H9 (cell line): ENCODE measurements at regions not wholly inside any gene's neighbourhood (a gene's known extent, or its start where the extent isn't known, plus 50 kb on each side); places are given as distances from the start of the nearest gene placed in this dataset.

Source experiments
- DNase-seq: peaks from one replicate; pipeline ENCODE4 v3.0.0-alpha.2; 2017
- H2AFZ ChIP-seq: one replicate; pipeline ENCODE4 v1.6.1; 2013; ENCODE audit warnings: mild to moderate bottlenecking, low read length, control low read depth, moderate library complexity
- H2AK5ac ChIP-seq: 2 replicates; pipeline ENCODE4 v1.6.1; 2013; ENCODE audit warnings: low read length, control low read depth, mixed read lengths; ENCODE audit not compliant: insufficient read length
- H2BK120ac ChIP-seq: one replicate; pipeline ENCODE4 v1.6.1; 2013; ENCODE audit warnings: low read depth, mild to moderate bottlenecking, low read length, control low read depth, inconsistent platforms; ENCODE audit not compliant: poor library complexity, severe bottlenecking
- H2BK12ac ChIP-seq: 2 replicates; pipeline ENCODE4 v1.6.1; 2013; ENCODE audit warnings: low read length, control low read depth, mixed read lengths, low read depth; ENCODE audit not compliant: insufficient read length
- H2BK15ac ChIP-seq: 2 replicates; pipeline ENCODE4 v1.6.1; 2013; ENCODE audit warnings: low read depth, low read length, control low read depth
- H2BK20ac ChIP-seq: one replicate; pipeline ENCODE4 v1.6.1; 2013; ENCODE audit warnings: low read depth, mild to moderate bottlenecking, low read length, control low read depth, inconsistent platforms; ENCODE audit not compliant: poor library complexity, severe bottlenecking
- H2BK5ac ChIP-seq: 2 replicates; pipeline ENCODE4 v1.6.1; 2013; ENCODE audit warnings: low read length, control low read depth, mixed read lengths; ENCODE audit not compliant: insufficient read length
- H3K14ac ChIP-seq: 2 replicates; pipeline ENCODE4 v1.6.1; 2013; ENCODE audit warnings: low read length, control low read depth; ENCODE audit not compliant: insufficient read depth
- H3K18ac ChIP-seq: 2 replicates; pipeline ENCODE4 v1.6.1; 2013; ENCODE audit warnings: low read depth, mild to moderate bottlenecking, mixed read lengths, low read length, control low read depth; ENCODE audit not compliant: insufficient read length
- H3K23ac ChIP-seq: 2 replicates; pipeline ENCODE4 v1.6.1; 2013; ENCODE audit warnings: low read length, control low read depth, mixed read lengths, low read depth; ENCODE audit not compliant: insufficient read length
- H3K23me2 ChIP-seq: 2 replicates; pipeline ENCODE4 v1.6.1; 2013; ENCODE audit warnings: low read depth, mild to moderate bottlenecking, mixed read lengths, low read length, control low read depth; ENCODE audit not compliant: insufficient read length, poor library complexity, severe bottlenecking
- H3K27ac ChIP-seq: 2 replicates; pipeline ENCODE4 v1.5.1; 2013; ENCODE audit warnings: low read length, control low read depth, mixed read lengths, low read depth; ENCODE audit not compliant: insufficient read length
- H3K27me3 ChIP-seq: 2 replicates; pipeline ENCODE4 v1.6.1; 2013; ENCODE audit warnings: low read length, control low read depth, inconsistent platforms; ENCODE audit not compliant: insufficient read depth
- H3K4ac ChIP-seq: 2 replicates; pipeline ENCODE4 v1.6.1; 2013; ENCODE audit warnings: low read depth, mild to moderate bottlenecking, control low read depth, inconsistent platforms, low read length, moderate library complexity
- H3K4me1 ChIP-seq: 2 replicates; pipeline ENCODE4 v1.6.1; 2013; ENCODE audit warnings: low read length, control low read depth, inconsistent platforms; ENCODE audit not compliant: insufficient read depth
- H3K4me2 ChIP-seq: 2 replicates; pipeline ENCODE4 v1.6.1; 2013; ENCODE audit warnings: low read length, control low read depth, mixed read lengths; ENCODE audit not compliant: insufficient read length, insufficient read depth
- H3K56ac ChIP-seq: 2 replicates; pipeline ENCODE4 v1.6.1; 2013; ENCODE audit warnings: low read depth, mild to moderate bottlenecking, mixed read lengths, low read length, control low read depth; ENCODE audit not compliant: insufficient read length
- H3K79me1 ChIP-seq: 2 replicates; pipeline ENCODE4 v1.6.1; 2013; ENCODE audit warnings: low read depth, mild to moderate bottlenecking, moderate library complexity, low read length, control low read depth, inconsistent platforms; ENCODE audit not compliant: insufficient read depth, poor library complexity, severe bottlenecking
- H3K79me2 ChIP-seq: 2 replicates; pipeline ENCODE4 v1.6.1; 2013; ENCODE audit warnings: low read length, control low read depth, inconsistent platforms; ENCODE audit not compliant: insufficient read depth
- H3K9ac ChIP-seq: 2 replicates; pipeline ENCODE4 v1.6.1; 2013; ENCODE audit warnings: low read length, control low read depth, mixed read lengths; ENCODE audit not compliant: insufficient read length; ENCODE audit errors: extremely low read depth
- H3K9me3 ChIP-seq: one replicate; pipeline ENCODE4 v1.6.1; 2013; ENCODE audit warnings: low read depth, low read length, inconsistent platforms; ENCODE audit not compliant: control insufficient read depth
- H3T11ph ChIP-seq: one replicate; pipeline ENCODE4 v1.6.1; 2013; ENCODE audit warnings: mild to moderate bottlenecking, low read length, control low read depth, inconsistent platforms
- H4K20me1 ChIP-seq: one replicate; pipeline ENCODE4 v1.6.1; 2013; ENCODE audit not compliant: control insufficient read depth, insufficient read length, insufficient read depth
- H4K5ac ChIP-seq: 2 replicates; pipeline ENCODE4 v1.6.1; 2013; ENCODE audit warnings: low read depth, mild to moderate bottlenecking, mixed read lengths, low read length, control low read depth; ENCODE audit not compliant: insufficient read length
- H4K8ac ChIP-seq: replicated peaks from 2 replicates; pipeline ENCODE4 v1.6.1; 2013; ENCODE audit warnings: low read length, control low read depth, mixed read lengths, low read depth; ENCODE audit not compliant: insufficient read length
- H4K91ac ChIP-seq: 2 replicates; pipeline ENCODE4 v1.6.1; 2013; ENCODE audit warnings: low read depth, mild to moderate bottlenecking, moderate library complexity, mixed read lengths, low read length, control low read depth; ENCODE audit not compliant: insufficient read length
- H3K27ac Mint-ChIP-seq, 3 experiments: 2 replicates in 2 of 3; 3 replicates in 1 of 3; pipeline ENCODE4 v1.8.0; 2020 to 2021; ENCODE audit warnings: mixed read lengths in 3 of 3, mild to moderate bottlenecking in 1 of 3, moderate library complexity in 1 of 3
- H3K27me3 Mint-ChIP-seq: 2 replicates; pipeline ENCODE4 v1.8.0; 2021; ENCODE audit warnings: low read depth, mild to moderate bottlenecking, moderate library complexity, mixed read lengths
- H3K36me3 Mint-ChIP-seq, 3 experiments: 2 replicates in 2 of 3; 3 replicates in 1 of 3; pipeline ENCODE4 v1.8.0; 2020 to 2021; ENCODE audit warnings: low read depth in 3 of 3, mixed read lengths in 3 of 3; ENCODE audit not compliant: insufficient read depth in 1 of 3
- H3K4me1 Mint-ChIP-seq, 2 experiments: 2 replicates each; pipeline ENCODE4 v1.8.0; 2020; ENCODE audit warnings: mixed read lengths in 2 of 2
- H3K4me3 Mint-ChIP-seq, 2 experiments: 2 replicates in 1 of 2; 3 replicates in 1 of 2; pipeline ENCODE4 v1.8.0; 2020 to 2021; ENCODE audit warnings: mild to moderate bottlenecking in 2 of 2, mixed read lengths in 2 of 2, moderate library complexity in 1 of 2
- H3K9me3 Mint-ChIP-seq, 2 experiments: 2 replicates in 1 of 2; 3 replicates in 1 of 2; pipeline ENCODE4 v1.8.0; 2020; ENCODE audit warnings: mild to moderate bottlenecking in 2 of 2, mixed read lengths in 2 of 2, moderate library complexity in 1 of 2
- TF ChIP-seq, protein P1 (sequence below): fragments of 200-600 bp; sonication (generic); conservative IDR thresholded peaks from 3 replicates; pipeline ENCODE4 v1.8.0; 2021; ENCODE audit warnings: antibody characterized with exemption, mild to moderate bottlenecking

DNA sequence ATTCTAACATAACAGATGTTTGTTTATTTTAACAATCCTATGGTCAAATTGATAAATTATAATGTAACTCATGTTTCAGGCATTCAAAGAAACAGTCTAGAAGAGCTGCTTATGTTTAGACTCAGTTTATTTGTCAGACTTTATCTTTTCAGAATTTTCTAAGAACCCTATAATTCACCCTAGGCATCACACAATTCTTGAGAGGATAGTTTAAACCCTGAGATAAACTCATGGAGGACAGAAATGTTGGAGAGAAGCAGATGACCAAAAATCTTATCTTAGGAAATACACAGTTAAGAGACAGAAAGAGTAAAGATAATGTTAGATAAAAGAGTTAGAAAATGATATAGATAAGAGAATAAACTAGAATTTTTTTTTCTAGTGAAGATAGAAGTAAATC, 1185.7 kb upstream of the SLC10A2 start:
- Mint-ChIP-seq H3K36me3 (no peaks in the 10 kb centered on the region), H3K27me3 (no peaks in the 10 kb centered on the region), H3K4me1 (peaks cover 34% of the 10 kb centered on the region in 2 experiments), H3K27ac (peak overlapping the region in 2 of 3 experiments; percentile 64 to 73; a peak in 3 of 7 replicates), H3K4me3 (no peak overlapping the region), H3K9me3 (no peaks in the 10 kb centered on the region)
- H4K5ac ChIP-seq: no peak overlapping the region
- H3K9ac ChIP-seq: no peak overlapping the region
- no peaks in the 10 kb centered on the region for H3K23me2 ChIP-seq
- no peak overlapping the region for H2AK5ac ChIP-seq
- no peaks in the 10 kb centered on the region for H3K79me1 ChIP-seq
- H3K9me3 ChIP-seq: no peaks in the 10 kb centered on the region
- no peak overlapping the region for H2BK15ac ChIP-seq
- H2BK20ac ChIP-seq: no peak overlapping the region
- H3K27me3 ChIP-seq: no peaks in the 10 kb centered on the region
- H3K56ac ChIP-seq: no peak overlapping the region
- no peak overlapping the region for H4K8ac ChIP-seq
- H3K4me1 ChIP-seq: peaks cover 8% of the 10 kb centered on the region; the same call in 1 of the 2 replicates
- no peak overlapping the region for H3K4me2 ChIP-seq
- H2BK5ac ChIP-seq: no peak overlapping the region
- H3K27ac ChIP-seq: no peak overlapping the region
- no peak overlapping the region for H2AFZ ChIP-seq
- H3K14ac ChIP-seq: no peak overlapping the region
- H3T11ph ChIP-seq: no peak overlapping the region
- no peak overlapping the region for H3K18ac ChIP-seq
- no peaks in the 10 kb centered on the region for H3K79me2 ChIP-seq
- no peak overlapping the region for H3K4ac ChIP-seq
- H2BK120ac ChIP-seq: no peak overlapping the region
- H4K20me1 ChIP-seq: no peaks in the 10 kb centered on the region
- H2BK12ac ChIP-seq: no peak overlapping the region
- no peak for DNase-seq
- no peak overlapping the region for H4K91ac ChIP-seq
- no peak overlapping the region for H3K23ac ChIP-seq
- TF ChIP-seq, protein P1, sequence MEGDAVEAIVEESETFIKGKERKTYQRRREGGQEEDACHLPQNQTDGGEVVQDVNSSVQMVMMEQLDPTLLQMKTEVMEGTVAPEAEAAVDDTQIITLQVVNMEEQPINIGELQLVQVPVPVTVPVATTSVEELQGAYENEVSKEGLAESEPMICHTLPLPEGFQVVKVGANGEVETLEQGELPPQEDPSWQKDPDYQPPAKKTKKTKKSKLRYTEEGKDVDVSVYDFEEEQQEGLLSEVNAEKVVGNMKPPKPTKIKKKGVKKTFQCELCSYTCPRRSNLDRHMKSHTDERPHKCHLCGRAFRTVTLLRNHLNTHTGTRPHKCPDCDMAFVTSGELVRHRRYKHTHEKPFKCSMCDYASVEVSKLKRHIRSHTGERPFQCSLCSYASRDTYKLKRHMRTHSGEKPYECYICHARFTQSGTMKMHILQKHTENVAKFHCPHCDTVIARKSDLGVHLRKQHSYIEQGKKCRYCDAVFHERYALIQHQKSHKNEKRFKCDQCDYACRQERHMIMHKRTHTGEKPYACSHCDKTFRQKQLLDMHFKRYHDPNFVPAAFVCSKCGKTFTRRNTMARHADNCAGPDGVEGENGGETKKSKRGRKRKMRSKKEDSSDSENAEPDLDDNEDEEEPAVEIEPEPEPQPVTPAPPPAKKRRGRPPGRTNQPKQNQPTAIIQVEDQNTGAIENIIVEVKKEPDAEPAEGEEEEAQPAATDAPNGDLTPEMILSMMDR: no peak
